Activated CD4-positive, alpha-beta T cell treated with anti-CD3 and anti-CD28 coated beads, Interleukin-2, amount 50 U/mL, for 4 hours (primary cell): ENCODE measurements at regions not wholly inside any gene's neighbourhood (a gene's known extent, or its start where the extent isn't known, plus 50 kb on each side); places are given as distances from the start of the nearest gene placed in this dataset.
"Not testable (repeated sequence)": the region's sequence is repeated elsewhere in the genome, so short reads cannot be mapped to it uniquely, and the experiment has no call there.

ENCODE experiments used
- DNase-seq, 2 experiments: peaks; one replicate each; pipeline ENCODE4 v3.0.0-alpha.2; 2020

GRCh38 chr4:12139296-12139695 lies 710.6 kb upstream of the HS3ST1 start:
- DNase-seq: no peak

- no peak for DNase-seq
These were observed 709.8 kb upstream of the HS3ST1 start for GRCh38 chr4:12138488-12138887.

DNA sequence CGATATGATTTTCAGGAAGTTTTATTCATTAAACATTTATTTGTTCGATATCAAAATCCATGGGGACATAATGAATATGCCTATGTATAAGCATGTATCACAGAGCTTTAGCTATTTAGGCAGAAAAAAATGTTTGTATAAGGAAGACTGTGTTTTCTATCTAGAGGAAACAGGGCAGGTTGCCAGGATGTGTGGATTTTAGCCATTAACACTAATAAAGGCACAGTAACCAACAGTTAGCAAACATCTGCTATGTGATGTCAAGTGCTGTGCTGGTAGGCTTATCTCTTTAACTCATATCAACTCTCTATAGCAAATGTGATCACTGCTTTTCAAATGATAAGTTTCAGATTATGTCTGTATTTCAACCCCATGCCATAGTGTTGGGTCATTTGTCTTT lies 708.9 kb upstream of the HS3ST1 start:
- DNase-seq: no peak

DNA sequence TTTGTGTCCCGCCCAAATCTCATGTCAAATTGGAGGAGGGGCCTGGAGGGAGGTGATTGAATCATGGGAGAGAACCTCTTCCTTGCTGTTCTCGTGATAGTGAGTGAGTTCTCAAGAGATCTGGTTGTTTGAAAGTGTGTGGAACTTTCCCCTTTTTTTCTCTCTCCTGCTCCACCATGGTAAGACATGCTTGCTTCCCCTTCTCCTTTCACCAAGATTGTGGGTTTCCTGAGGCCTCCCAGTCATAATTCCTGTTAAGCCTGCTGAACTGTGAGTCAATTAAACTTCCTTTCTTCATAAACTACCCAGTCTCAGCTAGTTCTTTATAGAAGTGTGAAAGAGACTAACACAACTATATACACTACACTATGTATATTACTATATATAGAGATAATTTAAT lies 697.8 kb upstream of the HS3ST1 start:
- no peak for DNase-seq

GRCh38 chr4:12124138-12124537 lies 695.4 kb upstream of the HS3ST1 start:
- no peak for DNase-seq

DNA sequence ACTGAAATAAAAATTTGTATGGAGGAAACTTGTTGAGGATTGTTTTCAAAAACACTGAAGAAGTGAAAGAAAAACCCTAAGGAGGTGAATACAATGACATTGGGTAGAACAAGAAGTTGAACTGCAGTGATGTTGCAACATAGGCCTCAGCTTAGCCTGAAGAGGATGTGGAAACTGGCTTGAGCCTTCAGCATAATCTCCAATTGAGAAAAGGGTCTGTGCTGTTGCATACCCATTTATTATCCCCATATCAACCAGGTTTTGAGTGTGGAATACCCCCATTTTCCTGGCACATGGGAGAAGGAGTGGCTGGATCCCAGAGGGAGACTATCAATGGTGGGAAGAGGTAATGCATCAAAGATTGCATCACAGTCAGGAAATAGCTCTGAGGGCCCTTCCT lies 695.0 kb upstream of the HS3ST1 start:
- no peak for DNase-seq

- DNase-seq: no peak
These were observed 693.6 kb upstream of the HS3ST1 start for GRCh38 chr4:12122316-12122715.

DNA sequence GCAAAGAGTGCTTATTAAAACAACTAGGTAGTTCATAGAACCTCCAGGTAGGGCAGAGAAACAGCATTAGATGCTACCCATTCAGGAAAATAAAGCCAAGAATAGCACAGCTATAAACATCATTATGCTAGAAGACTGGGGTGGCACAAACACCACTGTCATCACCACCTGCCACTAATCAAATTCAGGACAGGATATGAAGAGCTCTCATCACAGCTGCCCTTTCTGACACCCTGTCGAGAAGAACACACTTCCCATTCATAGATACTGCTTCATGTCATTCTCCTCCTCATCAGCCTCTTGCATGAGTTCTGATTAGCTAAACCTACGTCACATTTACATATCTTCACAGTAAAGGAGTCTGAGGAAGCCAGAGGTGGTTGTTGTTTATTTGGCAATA lies 692.3 kb upstream of the HS3ST1 start:
- no peak for DNase-seq

DNA sequence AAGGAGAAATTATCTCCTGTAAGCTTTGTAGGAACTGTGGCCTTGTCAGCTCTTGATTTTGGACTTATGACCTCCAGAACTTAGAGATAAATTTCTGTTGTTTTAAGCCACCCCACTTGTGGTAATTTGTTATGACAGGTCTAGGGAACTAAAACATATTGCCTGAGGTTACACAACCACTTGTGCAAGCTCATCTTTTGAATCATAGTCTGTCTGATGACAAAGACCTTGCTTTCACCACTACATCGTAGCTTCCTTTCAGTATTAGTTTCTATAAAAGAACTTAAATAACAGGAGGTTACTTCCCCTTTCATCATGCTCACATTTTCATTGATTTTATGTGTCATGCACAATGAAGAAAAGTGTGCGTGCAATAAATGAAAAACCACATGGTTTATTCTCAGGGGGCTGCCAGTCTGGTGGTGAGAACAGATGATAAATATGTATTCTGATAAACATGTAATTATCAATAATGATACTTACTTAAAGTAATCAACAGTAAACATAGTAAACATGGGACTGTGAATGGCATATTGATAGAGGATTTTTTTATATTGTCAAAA lies 690.0 kb upstream of the HS3ST1 start:
- no peak for DNase-seq

DNA sequence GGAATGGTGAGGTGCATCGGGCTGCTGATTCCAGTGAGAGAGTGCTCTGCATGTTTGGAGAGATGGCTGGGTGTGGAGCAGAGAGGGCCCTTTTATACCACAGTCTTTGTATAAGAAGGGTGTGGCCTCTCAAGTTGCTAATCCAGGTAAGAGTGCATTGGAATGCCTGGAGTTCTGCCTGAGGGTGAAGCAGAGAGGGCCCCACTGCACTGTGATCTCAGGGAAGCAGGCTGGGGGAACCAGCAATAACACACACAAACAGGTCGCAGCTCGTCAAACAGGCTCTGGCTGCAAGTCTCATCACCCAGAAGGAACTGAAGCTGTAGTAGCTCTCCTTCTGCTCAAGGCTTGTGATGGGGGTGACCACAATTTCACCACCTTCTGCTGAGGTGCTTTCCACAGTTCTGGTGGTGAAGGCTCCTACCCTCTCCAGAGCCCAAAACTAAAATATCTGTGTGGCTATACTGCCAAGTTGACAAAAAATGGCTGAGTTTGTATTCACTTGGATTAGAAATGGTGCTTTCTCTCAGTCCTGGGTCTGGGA lies 687.4 kb upstream of the HS3ST1 start:
- DNase-seq: no peak

DNA sequence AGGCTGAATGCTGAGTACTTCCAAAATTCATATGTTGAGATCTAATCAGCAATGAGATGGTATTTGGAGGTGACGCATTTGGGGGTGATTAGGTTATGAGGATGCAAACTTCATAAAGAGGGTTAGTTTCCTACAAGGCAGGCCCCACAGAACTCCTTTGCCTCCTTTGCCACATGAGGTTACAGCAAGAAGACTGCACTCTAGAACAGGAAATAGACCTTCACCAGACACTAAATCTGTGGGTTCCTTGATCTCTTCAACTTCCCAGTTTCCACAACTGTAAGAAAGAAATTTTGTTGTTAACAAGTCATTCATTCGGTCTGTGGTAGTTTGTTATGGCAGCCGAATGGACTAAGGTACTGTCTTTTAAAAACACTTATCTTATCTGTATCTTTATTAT lies 681.9 kb upstream of the HS3ST1 start:
- no peak for DNase-seq

GRCh38 chr4:12109056-12109455 lies 680.4 kb upstream of the HS3ST1 start:
- not testable (repeated sequence) for DNase-seq

DNA sequence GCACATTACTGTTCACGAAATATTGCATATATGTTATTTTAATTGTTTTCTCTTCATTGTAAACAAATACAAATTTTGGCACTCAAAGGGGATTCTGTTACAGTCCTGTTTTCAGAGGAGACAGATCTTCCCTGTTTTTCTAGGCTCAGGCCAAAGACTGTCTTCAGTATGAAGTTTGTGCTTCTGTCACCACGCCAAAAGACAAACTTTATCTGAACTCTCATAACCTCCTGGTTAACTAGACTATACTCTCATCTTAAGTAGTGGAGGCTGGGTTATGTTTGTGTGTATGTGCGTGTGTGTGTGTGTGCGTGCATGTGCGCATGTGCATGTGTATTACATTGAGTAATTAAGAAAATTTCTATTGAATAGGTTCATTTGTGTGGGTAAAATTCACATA lies 676.8 kb upstream of the HS3ST1 start:
- no peak for DNase-seq

DNA sequence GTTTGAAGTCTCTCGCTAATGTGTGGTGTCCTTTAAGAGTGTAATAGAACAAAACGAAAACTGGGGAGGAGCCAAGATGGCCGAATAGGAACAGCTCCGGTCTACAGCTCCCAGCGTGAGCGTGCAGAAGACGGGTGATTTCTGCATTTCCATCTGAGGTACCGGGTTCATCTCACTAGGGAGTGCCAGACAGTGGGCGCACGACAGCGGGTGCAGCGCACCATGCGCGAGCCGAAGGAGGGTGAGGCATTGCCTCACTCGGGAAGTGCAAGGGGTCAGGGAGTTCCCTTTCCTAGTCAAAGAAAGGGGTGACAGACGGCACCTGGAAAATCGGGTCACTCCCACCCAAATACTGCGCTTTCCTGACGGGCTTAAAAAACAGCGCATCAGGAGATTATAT lies 661.2 kb upstream of the HS3ST1 start:
- DNase-seq: not testable (repeated sequence)

GRCh38 chr4:12084690-12085089 lies 656.0 kb upstream of the HS3ST1 start:
- DNase-seq: no peak

DNA sequence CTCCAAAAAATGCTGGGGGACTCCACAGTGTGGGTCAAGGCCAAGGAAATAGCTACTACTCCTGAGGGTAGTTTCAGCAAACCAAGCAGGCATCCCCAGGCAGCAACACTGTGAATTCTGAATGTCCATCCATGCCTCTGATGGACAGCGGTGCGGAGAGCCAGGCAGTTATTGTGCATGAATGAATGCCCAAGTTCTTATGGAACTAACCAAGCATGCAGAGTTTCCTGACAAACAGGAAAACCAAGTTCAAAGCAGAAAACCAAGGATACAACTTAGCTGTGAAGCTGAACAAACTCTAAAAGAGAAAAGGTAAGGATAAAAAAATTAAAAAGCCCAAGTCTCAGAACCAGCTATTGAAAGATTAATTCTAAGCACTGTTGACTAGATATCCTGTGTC lies 642.6 kb upstream of the HS3ST1 start:
- no peak for DNase-seq

DNA sequence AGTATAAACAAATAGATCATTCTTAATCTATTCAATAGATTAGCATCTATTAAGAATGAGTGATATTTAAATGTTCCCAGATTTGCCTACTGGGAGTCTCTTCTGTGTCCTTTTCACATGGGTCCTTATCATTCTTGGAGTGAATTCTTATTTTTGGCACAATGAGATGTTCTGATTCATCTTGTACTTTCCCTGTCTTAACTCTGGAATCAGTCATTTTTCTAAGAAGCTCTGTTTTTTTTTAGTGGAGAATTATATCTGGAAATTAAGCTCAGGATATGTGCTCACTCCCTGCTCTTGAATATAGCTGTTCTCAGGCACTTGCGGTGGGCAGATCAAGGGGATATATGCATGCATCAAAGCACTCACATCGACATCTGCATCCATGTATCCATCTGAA lies 625.3 kb upstream of the HS3ST1 start:
- no peak for DNase-seq

DNA sequence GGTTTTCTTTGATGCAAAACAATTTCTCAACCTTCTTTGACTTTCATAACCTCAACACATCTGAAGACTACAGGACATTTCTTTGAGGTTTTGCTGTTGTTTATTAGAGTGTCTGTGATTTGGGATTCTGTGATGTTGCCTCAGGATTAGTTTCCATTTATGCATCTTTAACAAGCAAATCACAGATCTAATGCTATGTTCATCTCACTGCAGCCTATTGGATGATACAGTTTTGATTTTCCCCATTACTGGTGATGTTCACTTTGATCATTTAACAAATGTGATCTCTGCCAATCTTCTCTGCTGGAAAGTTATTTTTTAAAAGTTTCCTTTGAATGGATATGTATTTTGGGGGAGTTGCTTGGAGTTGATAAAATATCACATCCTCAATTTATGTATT lies 624.9 kb upstream of the HS3ST1 start:
- DNase-seq: no peak

- no peak for DNase-seq
These were observed 621.7 kb upstream of the HS3ST1 start for GRCh38 chr4:12050357-12050756.

DNA sequence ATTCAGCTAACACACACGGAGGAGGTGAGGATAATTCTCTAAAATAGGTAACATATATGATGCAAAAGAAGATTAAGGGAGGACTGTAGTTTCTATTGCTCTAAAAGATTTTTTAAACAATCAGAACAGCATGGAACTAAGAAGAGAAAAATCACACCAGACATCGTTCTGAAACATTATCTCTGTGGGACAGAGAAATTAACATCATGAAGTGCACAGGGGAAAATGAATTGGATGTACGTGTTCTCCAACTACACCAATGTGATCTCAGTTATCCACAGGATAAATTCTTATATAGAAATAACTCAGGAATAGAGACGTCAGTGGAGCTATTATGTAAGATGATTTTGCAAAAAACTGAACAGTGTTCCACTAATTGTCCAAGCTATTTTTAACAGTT lies 614.1 kb upstream of the HS3ST1 start:
- no peak for DNase-seq

DNA sequence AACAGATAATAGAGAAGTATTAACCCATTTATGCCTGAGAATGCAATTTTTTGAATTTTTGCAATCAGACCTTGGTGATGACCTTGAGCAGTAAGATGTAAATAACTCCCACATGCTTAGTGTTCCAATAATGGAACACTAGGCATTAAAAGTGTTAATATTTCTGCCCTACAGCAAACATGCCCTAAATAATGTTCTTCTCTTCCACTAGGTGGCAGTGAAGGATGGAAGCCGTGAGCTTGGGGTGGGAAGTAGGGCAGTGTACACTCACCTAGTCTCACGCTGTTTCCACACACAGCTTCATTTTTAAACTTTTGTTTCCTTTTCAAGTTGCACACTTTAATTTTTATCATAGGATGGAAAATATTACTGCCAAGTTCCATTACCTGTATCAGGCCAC lies 613.1 kb upstream of the HS3ST1 start:
- DNase-seq: no peak

- no peak for DNase-seq
These were observed 607.8 kb upstream of the HS3ST1 start for GRCh38 chr4:12036450-12036849.

- no peak for DNase-seq
These were observed 599.6 kb upstream of the HS3ST1 start for GRCh38 chr4:12028258-12028657.

DNA sequence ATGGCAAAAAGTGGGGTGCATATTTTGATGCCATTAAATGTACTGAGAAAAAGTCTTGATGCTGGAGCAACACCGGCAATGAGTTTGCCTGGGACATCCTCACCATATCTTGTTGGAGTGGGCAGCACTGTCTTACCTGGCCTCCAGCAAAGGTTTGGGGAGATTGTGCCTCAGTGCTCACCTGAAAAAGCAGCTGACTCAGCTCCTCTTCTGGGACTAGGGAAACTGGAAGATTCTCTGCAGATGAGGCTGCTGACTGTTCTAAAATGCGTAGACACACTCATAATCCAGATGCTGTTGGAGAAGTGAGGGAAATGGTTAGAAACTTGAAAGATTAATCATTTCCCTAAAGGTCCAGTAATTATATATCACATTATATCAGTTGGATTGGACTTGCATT lies 593.7 kb upstream of the HS3ST1 start:
- no peak for DNase-seq

GRCh38 chr4:12016729-12017128 lies 588.0 kb upstream of the HS3ST1 start:
- DNase-seq: no peak

DNA sequence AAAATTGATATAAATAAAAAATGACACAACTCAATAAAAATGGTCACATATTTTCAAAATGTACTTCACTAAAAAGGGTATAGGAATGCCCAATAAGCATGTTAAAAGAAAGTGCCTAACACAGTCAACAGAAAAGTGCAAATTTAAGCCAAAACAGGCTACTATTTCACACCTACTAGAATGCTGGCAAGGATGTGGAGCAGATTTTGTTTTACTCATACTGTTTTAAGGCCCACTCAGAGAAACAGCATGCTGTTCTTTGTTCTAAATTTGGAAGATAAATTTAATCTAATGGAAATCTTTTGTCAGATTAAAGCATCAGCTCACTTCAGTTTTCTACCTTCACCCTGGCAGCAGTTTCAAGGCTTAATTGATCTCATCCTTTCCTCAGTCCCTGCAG lies 576.8 kb upstream of the HS3ST1 start:
- DNase-seq: no peak
